ENCODE measurements at regions not wholly inside any gene's neighbourhood (a gene's known extent, or its start where the extent isn't known, plus 50 kb on each side); places are given as distances from the start of the nearest gene placed in this dataset.
"Not testable (repeated sequence)": the region's sequence is repeated elsewhere in the genome, so short reads cannot be mapped to it uniquely, and the experiment has no call there.

DNA sequence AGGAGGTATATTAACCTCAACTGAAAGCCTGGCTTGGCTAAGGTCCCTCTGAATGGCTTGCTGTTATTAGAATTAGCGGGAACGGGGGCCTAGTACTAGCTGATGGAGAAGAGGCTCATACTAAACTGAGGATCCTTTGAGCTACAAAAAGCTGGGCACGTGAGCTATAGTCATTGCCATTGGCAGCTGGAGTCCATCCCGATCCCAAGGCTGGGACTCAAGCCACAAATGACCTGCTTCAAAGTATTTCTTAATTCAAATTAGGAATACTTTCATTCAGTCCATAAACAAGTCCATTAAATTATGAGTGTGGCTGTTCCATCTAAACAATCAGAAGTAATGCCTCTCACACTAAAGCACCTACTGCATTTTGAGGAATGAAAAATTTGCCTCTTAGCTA is 114.5 kb downstream of the DACT1 start:
- no peak for FAIRE-seq
- DNase-seq (ENCODE audit: low spot score): no peak

GRCh38 chr14:58752771-58753201 is 115.0 kb downstream of the DACT1 start:
- FAIRE-seq (no peak), DNase-seq (ENCODE audit: low spot score) (no peak)

DNA sequence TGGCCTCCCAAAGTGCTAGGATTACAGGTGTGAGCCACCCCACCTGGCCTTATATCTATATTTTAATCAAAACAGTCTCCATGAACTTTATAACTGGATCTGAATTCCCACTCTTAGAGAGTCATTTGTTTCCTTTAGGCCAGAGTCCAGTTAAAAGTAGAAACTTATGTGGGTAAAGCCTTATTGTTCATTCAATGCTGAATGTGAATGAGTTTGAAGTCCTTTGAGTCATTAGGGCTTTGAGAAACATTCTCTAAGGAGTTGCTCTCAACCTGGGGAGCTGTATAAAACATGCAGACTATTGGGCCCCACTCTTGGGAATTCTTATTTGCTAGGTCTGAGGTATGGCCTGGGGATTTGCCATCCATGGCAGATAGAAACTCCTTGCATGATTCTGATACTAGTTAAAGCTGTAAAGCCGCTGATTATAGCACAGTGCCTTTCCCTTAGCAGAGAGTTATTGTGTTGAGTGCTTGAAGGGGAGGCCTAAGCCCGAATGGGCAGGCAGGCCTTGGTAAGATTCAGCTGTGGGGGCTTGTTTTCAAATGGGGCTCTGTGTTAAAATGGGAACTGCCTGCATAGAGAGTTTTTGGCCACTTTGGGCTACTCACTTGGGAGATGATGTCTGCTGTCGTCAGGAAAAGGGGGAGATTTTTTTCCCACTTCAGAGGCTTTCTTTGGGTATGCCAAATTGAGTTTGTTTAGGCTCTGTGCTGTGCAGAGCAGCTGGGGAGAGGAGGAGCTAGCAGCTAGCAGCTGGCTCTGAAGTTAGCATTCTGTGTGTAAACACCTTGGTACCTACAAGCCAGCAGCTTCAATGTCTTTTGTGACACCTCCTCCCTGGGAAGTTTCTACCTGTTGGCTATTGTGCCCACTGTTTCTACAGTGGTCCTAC is 117.5 kb downstream of the DACT1 start:
- DNase-seq (ENCODE audit: low spot score): no peak
- no peak for FAIRE-seq

DNA sequence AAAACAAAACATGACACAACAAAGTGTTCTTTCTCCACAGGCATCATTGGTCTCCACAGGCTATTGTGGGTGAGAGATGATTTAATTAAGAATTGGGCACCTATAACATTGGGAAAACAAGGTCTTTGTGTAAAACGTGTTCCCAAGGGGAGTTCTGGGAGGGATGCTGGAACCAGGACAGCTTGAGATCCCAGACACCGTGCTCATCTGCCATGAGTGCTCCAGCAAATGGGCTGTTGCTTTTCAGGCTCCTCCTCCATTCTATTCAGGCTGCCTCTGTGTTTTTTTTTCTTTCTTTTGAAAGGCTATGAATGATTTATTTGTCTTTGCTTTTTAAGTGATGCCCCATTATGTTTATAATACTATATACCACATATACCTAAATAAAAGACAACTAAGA is 122.4 kb downstream of the DACT1 start:
- DNase-seq (ENCODE audit: low spot score) (no peak), FAIRE-seq (no peak)

- FAIRE-seq: no peak
These were observed 124.9 kb downstream of the DACT1 start for GRCh38 chr14:58762629-58763028.

DNA sequence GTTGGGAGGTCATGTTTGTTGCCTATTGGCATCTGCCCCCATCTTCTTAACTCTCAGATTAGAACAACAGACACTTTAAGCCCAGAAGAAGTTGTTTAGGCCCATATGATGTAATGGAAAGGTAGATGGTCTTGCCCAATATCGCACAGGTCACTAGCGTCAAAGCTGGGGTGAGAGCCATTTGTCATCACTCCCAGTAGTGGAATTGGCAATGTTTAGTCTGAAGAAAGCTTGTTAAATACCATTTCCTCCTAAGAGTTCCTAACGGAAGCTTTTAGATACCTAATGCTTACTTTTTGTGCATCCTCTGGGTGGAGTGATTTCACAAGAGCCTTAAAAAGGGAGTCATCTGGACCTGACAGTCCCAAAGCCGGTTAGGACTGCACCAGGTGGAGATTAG is 125.4 kb downstream of the DACT1 start:
- DNase-seq (ENCODE audit: low spot score) (no peak), FAIRE-seq (no peak)

More at GRCh38 chr14:58762629-58763028, 124.9 kb downstream of the DACT1 start:
- no peak for DNase-seq (ENCODE audit: low spot score)

GRCh38 chr14:58765418-58765831 is 127.7 kb downstream of the DACT1 start:
- DNase-seq (ENCODE audit: low spot score) (no peak), FAIRE-seq (no peak)

GRCh38 chr14:58765843-58766242 is 128.1 kb downstream of the DACT1 start:
- DNase-seq (ENCODE audit: low spot score) (no peak), FAIRE-seq (no peak)

GRCh38 chr14:58769011-58769643 is 131.4 kb downstream of the DACT1 start:
- FAIRE-seq: no peak

DNA sequence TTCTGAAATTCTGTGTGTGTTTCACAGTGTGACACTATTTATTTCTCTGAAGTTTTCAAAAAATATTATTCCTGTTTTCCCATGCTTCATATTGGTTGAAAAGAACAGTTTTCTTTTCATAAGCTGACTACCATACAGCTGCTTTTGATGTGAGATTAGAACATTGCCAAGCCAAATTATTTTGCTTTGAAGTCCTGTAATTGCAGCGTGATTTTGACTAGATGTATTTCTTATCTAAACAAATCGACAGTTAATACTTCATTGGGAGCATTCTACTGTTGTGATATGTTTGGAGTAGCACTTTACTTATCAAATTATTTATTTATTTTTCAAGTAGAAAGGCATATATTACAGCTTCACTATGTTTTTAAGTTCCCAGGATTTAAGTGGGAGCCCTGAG is 132.0 kb downstream of the DACT1 start:
- FAIRE-seq (no peak), DNase-seq (ENCODE audit: low spot score) (no peak)

More at GRCh38 chr14:58769011-58769643, 131.4 kb downstream of the DACT1 start:
- no peak for DNase-seq (ENCODE audit: low spot score)

- no peak for FAIRE-seq
- DNase-seq (ENCODE audit: low spot score): no peak
These were observed 132.8 kb downstream of the DACT1 start for GRCh38 chr14:58770491-58770982.

DNA sequence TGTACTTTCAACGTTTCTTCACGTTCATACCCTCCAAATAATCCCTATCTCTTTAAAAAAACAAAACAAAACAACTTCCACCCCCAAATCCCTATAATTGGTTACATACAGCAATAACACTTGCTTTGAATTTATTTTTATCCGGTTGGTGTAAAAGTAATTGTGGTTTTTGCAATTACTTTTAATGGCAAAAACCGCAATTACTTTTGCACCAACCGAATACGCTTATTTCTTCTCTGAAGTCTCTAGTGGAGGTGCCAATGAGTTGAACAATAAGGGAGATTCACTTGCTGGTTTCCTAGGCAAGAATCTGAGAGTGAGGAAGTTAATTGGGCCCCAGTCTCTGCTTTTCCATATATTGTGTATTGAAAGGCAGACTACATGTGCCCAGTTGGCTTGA is 133.3 kb downstream of the DACT1 start:
- no peak for FAIRE-seq
- DNase-seq (ENCODE audit: low spot score): no peak

- DNase-seq (ENCODE audit: low spot score) (no peak), FAIRE-seq (no peak)
These were observed 134.4 kb downstream of the DACT1 start for GRCh38 chr14:58772116-58772515.

DNA sequence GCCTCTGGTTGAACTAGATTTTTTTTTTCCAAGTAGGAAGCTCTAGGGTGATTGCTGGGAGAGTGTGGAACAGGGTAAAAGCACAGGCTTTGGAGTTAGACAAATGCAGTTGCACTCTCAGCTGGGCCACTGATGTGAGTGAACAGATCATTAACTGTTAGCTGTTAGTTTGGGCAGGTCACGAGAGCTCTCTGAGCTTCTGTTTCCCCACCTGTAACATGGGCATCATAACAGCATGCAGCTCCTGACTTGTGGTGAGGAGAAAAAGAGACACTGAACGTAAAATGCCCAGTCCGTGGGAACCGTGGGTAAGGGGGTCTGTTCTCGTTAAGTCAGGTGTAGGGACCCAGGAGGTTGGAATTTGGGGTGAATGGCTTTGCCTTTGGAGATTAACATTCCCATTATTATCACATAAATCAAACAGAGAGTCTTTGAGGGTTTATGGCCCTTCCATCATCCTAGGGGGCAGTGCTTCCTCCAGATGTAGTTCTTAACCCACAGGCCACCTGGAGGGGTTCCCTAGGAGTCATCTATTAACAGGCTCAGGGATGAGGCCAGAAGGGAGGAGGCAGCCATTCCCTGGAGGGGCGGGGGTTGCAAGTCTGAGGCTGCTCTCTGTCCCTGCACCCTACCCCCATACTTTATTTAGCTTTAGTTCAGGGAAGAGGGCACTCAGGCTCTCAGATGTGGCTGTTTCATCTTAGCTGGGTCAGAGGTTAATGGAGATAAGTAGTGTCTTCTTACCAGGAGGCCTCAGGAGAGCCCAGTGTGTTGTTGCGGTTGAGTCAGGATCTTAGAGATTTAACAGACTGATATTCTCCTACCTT is 135.2 kb downstream of the DACT1 start:
- DNase-seq (ENCODE audit: low spot score) (peak; percentile 29), FAIRE-seq (no peak)

- DNase-seq (ENCODE audit: low spot score) (no peak), FAIRE-seq (no peak)
These were observed 136.8 kb downstream of the DACT1 start for GRCh38 chr14:58774531-58774930.

- DNase-seq (ENCODE audit: low spot score); FAIRE-seq: not testable (repeated sequence)
These were observed 137.4 kb downstream of the DACT1 start for GRCh38 chr14:58775130-58775529.

- FAIRE-seq (no peak), DNase-seq (ENCODE audit: low spot score) (no peak)
These were observed 138.8 kb downstream of the DACT1 start for GRCh38 chr14:58776516-58776915.

DNA sequence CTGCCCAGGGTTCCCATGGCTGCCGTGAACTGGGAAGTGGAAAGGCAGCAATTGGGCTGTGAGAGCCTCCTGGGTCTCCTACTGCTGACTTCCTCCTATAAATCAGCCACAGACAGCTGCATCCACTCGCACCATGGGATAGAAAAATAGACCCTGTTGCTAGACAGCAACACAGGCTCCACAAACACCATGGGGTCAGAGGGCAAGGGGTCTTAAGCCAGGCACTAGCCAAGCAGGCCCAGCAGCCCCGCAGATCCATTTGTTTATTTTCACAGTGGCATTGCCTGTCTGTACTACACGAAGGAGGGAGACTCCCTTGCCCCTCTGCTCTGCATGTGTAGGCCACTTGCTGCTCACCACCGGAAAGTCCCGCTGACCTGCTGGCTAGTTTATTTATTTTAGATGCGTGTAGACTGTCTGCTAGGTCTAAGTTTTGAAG is 139.8 kb downstream of the DACT1 start:
- no peak for DNase-seq (ENCODE audit: low spot score)
- no peak for FAIRE-seq

GRCh38 chr14:58778202-58778601 is 140.4 kb downstream of the DACT1 start:
- FAIRE-seq (no peak), DNase-seq (ENCODE audit: low spot score) (no peak)

- DNase-seq (ENCODE audit: low spot score): no peak
- FAIRE-seq: no peak
These were observed 141.6 kb downstream of the DACT1 start for GRCh38 chr14:58779376-58779775.

- DNase-seq (ENCODE audit: low spot score) (no peak), FAIRE-seq (no peak)
These were observed 142.4 kb downstream of the DACT1 start for GRCh38 chr14:58780185-58780584.

- DNase-seq (ENCODE audit: low spot score): no peak
- no peak for FAIRE-seq
These were observed 142.8 kb downstream of the DACT1 start for GRCh38 chr14:58780605-58781004.

All from RCC 7860 (cell line).